ENCODE measurements at regions not wholly inside any gene's neighbourhood (a gene's known extent, or its start where the extent isn't known, plus 50 kb on each side); places are given as distances from the start of the nearest gene placed in this dataset.

DNA sequence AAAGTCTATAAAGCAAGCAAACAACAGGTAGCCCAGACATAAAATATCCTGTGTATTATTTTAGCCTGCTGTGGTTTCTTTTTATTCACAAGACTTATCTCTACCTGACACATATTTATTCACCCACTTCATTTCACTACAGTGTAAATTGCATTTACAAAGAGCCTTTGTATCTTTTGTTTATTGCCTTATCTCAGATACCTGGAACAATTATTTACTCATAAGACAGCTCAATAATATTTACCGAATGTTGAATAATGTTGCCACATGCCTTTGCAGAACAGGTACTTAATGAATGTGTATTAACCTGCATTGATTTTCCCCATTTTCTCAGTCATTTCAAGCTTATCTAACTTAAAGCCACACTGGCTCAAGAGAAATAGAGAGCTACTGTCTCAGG, 603.6 kb downstream of the FBXO15 start:
- Histone ChIP-seq H4K20me1 (ENCODE audit: control insufficient read depth, extremely low read depth, insufficient read depth, low read length) (no peaks in the 10 kb centered on the region), H3K9ac (ENCODE audit: insufficient read depth, low read length) (no peak overlapping the region), H3K4me2 (ENCODE audit: extremely low read depth, insufficient read depth, low read length) (no peak overlapping the region), H3K27ac (ENCODE audit: insufficient read depth, low read length) (no peak overlapping the region), H3K9me3 (ENCODE audit: control insufficient read depth, insufficient read depth, low read depth, low read length) (no peaks in the 10 kb centered on the region), H3K4me3 (replicated peaks in 1 of 4; ENCODE audit: control extremely low read depth in 1 of 4, insufficient read depth in 1 of 4, low read depth in 3 of 4, low read length in 4 of 4) (no peak overlapping the region), H3K27me3 (ENCODE audit: control insufficient read depth, insufficient read depth, low read length) (no peaks in the 10 kb centered on the region), H2AFZ (ENCODE audit: low read length) (no peak overlapping the region), H3K36me3 (ENCODE audit: control insufficient read depth, insufficient read depth, low read length) (no peaks in the 10 kb centered on the region), H3K79me2 (ENCODE audit: control insufficient read depth, insufficient read depth, low read length) (no peaks in the 10 kb centered on the region), H3K4me1 (ENCODE audit: control insufficient read depth, extremely low read depth, insufficient read depth, low read length) (peaks cover 2% of the 10 kb centered on the region)
- DNase-seq (ENCODE audit: low read depth in 2 of 2), result no peak
- no peak for TF ChIP-seq EZH2 (IDR thresholded peaks at IDR 0.05; ENCODE audit: low read length, missing control alignments)
- TF ChIP-seq, protein P1, sequence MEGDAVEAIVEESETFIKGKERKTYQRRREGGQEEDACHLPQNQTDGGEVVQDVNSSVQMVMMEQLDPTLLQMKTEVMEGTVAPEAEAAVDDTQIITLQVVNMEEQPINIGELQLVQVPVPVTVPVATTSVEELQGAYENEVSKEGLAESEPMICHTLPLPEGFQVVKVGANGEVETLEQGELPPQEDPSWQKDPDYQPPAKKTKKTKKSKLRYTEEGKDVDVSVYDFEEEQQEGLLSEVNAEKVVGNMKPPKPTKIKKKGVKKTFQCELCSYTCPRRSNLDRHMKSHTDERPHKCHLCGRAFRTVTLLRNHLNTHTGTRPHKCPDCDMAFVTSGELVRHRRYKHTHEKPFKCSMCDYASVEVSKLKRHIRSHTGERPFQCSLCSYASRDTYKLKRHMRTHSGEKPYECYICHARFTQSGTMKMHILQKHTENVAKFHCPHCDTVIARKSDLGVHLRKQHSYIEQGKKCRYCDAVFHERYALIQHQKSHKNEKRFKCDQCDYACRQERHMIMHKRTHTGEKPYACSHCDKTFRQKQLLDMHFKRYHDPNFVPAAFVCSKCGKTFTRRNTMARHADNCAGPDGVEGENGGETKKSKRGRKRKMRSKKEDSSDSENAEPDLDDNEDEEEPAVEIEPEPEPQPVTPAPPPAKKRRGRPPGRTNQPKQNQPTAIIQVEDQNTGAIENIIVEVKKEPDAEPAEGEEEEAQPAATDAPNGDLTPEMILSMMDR (conservative IDR thresholded peaks at IDR 0.05 in 1 of 2, IDR thresholded peaks at IDR 0.05 in 1 of 2; ENCODE audit: low read depth in 1 of 2, low read length in 2 of 2), result no peak

DNA sequence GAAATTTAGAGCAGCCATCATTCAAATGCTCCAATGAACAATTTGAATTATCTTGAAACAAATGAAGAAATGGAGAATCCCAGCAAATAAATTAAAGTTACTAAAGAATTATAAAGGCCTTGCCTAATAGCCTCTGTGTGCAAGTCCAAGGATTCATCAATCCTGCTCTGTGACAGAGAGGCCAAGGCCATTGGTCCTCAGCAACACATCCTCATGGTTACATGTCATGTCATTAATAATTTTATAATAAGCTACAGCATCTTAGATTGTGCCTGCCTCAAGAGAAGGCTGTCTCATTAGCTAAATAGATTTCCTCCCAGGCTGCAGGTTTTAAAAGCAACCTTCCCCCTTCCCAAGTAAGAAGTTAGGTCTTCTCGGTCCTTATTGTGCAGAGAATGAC, 611.6 kb downstream of the FBXO15 start:
- Histone ChIP-seq H3K79me2 (ENCODE audit: control insufficient read depth, insufficient read depth, low read length) (no peaks in the 10 kb centered on the region), H3K27ac (ENCODE audit: insufficient read depth, low read length) (no peak overlapping the region), H3K27me3 (ENCODE audit: control insufficient read depth, insufficient read depth, low read length) (no peaks in the 10 kb centered on the region), H3K4me1 (ENCODE audit: control insufficient read depth, extremely low read depth, insufficient read depth, low read length) (no peaks in the 10 kb centered on the region), H4K20me1 (ENCODE audit: control insufficient read depth, extremely low read depth, insufficient read depth, low read length) (no peaks in the 10 kb centered on the region), H3K4me2 (ENCODE audit: extremely low read depth, insufficient read depth, low read length) (no peak overlapping the region), H3K4me3 (replicated peaks in 1 of 4; ENCODE audit: control extremely low read depth in 1 of 4, insufficient read depth in 1 of 4, low read depth in 3 of 4, low read length in 4 of 4) (no peak overlapping the region), H3K9me3 (ENCODE audit: control insufficient read depth, insufficient read depth, low read depth, low read length) (no peaks in the 10 kb centered on the region), H3K36me3 (ENCODE audit: control insufficient read depth, insufficient read depth, low read length) (no peaks in the 10 kb centered on the region), H2AFZ (ENCODE audit: low read length) (no peak overlapping the region), H3K9ac (ENCODE audit: insufficient read depth, low read length) (no peak overlapping the region)
- no peak for TF ChIP-seq EZH2 (IDR thresholded peaks at IDR 0.05; ENCODE audit: low read length, missing control alignments)
- TF ChIP-seq, protein P1 (conservative IDR thresholded peaks at IDR 0.05 in 1 of 2, IDR thresholded peaks at IDR 0.05 in 1 of 2; ENCODE audit: low read depth in 1 of 2, low read length in 2 of 2), result no peak
- no peak for DNase-seq (ENCODE audit: low read depth in 2 of 2)

DNA sequence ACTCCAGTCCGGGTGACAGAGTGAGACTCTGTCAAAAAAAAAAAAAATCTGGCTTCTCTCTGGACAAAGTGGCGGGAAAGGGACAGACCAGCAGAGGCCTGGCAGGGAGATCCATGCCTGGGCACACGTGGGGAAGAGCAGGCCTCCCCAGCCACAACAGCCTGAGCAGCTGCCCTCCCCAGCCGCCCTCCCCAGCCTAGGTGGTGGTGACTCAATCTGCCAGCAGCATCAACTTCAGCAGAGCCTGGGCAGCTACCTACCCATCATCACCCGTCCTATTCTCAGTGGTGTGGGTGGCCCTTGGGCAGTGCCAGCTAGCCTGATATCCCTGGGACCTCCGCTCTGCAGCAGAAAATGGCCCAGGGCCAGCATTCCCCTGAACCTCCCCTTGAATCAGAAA, 612.4 kb downstream of the FBXO15 start:
- no peak for DNase-seq (ENCODE audit: low read depth in 2 of 2)
- Histone ChIP-seq H3K4me2 (ENCODE audit: extremely low read depth, insufficient read depth, low read length) (no peak overlapping the region), H3K9me3 (ENCODE audit: control insufficient read depth, insufficient read depth, low read depth, low read length) (no peaks in the 10 kb centered on the region), H3K9ac (ENCODE audit: insufficient read depth, low read length) (no peak overlapping the region), H3K4me3 (replicated peaks in 1 of 4; ENCODE audit: control extremely low read depth in 1 of 4, insufficient read depth in 1 of 4, low read depth in 3 of 4, low read length in 4 of 4) (no peak overlapping the region), H3K36me3 (ENCODE audit: control insufficient read depth, insufficient read depth, low read length) (no peaks in the 10 kb centered on the region), H3K27ac (ENCODE audit: insufficient read depth, low read length) (no peak overlapping the region), H3K27me3 (ENCODE audit: control insufficient read depth, insufficient read depth, low read length) (no peaks in the 10 kb centered on the region), H3K4me1 (ENCODE audit: control insufficient read depth, extremely low read depth, insufficient read depth, low read length) (no peaks in the 10 kb centered on the region), H4K20me1 (ENCODE audit: control insufficient read depth, extremely low read depth, insufficient read depth, low read length) (no peaks in the 10 kb centered on the region), H3K79me2 (ENCODE audit: control insufficient read depth, insufficient read depth, low read length) (no peaks in the 10 kb centered on the region), H2AFZ (ENCODE audit: low read length) (no peak overlapping the region)
- no peak for TF ChIP-seq EZH2 (IDR thresholded peaks at IDR 0.05; ENCODE audit: low read length, missing control alignments)
- TF ChIP-seq, protein P1 (conservative IDR thresholded peaks at IDR 0.05 in 1 of 2, IDR thresholded peaks at IDR 0.05 in 1 of 2; ENCODE audit: low read depth in 1 of 2, low read length in 2 of 2), result no peak

Measured in fibroblast of lung (primary cell).